ENCODE measurements at regions not wholly inside any gene's neighbourhood (a gene's known extent, or its start where the extent isn't known, plus 50 kb on each side); places are given as distances from the start of the nearest gene placed in this dataset.

DNA sequence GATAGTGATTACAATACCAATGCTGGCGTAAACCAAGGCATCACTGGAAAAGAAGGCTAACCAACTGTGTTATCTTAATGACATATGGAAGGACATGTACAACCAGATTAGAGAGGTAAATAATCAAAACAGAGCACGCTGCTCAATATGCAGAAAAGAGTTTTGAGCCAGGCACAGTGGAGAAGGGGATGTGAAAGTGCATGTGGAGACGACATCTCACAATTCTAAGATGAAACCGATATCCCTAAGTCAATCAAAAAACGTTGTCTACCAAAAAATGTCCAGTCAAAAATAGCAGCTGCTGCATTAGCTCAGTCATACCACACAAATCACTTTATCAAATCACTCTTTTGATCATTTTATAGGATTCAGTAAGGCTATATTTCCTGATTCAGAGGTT lies 116.3 kb upstream of the OLIG2 start:
- CTCF ChIA-PET: interaction anchor here (0.7 to 1.7 kb wide), 3 partner anchors 31 to 288 kb away, joined by 3 to 4 read pairs (median 3); no protein-coding TSS in a partner anchor
- H3K9me3 ChIP-seq (ENCODE audit: control insufficient read depth, insufficient read depth, low read length): no peaks in the 10 kb centered on the region

DNA sequence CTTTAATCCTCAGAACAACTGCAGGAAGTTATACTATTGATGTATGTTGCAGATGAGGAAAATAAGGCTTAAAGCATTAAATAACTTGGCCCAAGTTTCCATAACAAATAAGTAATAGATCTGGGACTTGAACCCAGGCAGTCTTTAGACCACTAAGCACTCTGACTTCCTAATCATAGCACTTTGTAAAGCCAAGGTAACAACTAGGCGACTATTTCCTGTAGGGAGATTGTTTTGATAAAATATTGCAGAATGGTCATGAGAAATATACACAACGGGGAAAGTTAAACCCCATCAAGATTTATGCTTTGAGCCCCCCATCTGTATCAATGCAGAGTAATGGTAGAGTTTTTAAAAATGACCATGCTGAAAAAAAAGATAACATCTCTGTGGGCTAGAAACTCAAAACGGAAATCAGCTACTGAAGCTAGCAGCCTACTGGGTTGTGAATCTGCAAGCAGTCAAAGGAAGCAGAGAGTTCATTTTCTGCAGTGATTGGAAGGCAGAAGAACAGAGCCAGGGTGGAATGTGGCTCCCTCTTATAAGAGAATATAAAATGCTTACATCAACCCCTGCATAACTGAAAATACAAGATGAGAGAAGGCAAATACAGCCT lies 111.2 kb upstream of the OLIG2 start:
- no peak overlapping the region for H3K4me3 ChIP-seq (ENCODE audit: low read depth, low read length)
- POLR2A ChIA-PET: no interaction called here
- H3K27me3 ChIP-seq (ENCODE audit: control insufficient read depth, insufficient read depth, low read length): no peaks in the 10 kb centered on the region
- TF ChIP-seq, protein P1, sequence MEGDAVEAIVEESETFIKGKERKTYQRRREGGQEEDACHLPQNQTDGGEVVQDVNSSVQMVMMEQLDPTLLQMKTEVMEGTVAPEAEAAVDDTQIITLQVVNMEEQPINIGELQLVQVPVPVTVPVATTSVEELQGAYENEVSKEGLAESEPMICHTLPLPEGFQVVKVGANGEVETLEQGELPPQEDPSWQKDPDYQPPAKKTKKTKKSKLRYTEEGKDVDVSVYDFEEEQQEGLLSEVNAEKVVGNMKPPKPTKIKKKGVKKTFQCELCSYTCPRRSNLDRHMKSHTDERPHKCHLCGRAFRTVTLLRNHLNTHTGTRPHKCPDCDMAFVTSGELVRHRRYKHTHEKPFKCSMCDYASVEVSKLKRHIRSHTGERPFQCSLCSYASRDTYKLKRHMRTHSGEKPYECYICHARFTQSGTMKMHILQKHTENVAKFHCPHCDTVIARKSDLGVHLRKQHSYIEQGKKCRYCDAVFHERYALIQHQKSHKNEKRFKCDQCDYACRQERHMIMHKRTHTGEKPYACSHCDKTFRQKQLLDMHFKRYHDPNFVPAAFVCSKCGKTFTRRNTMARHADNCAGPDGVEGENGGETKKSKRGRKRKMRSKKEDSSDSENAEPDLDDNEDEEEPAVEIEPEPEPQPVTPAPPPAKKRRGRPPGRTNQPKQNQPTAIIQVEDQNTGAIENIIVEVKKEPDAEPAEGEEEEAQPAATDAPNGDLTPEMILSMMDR (IDR thresholded peaks at IDR 0.05; ENCODE audit: low read depth, low read length): no peak
- H3K27ac ChIP-seq (ENCODE audit: low read depth, low read length): no peak overlapping the region
- DNase-seq (ENCODE audit: low read depth, low spot score): no peak
- CTCF ChIA-PET: no interaction called here
- H3K9me3 ChIP-seq (ENCODE audit: control insufficient read depth, insufficient read depth, low read length): no peaks in the 10 kb centered on the region; the same call in 1 of the 2 replicates

More for the DNA sequence above, 116.3 kb upstream of the OLIG2 start:
- H3K4me3 ChIP-seq (ENCODE audit: low read depth, low read length): no peak overlapping the region
- peaks cover 5% of the 10 kb centered on the region for H3K27me3 ChIP-seq (ENCODE audit: control insufficient read depth, insufficient read depth, low read length)
- TF ChIP-seq, protein P1 (IDR thresholded peaks at IDR 0.05; ENCODE audit: low read depth, low read length): no peak
- no peak overlapping the region for H3K27ac ChIP-seq (ENCODE audit: low read depth, low read length)
- DNase-seq (ENCODE audit: low read depth, low spot score): no peak
- POLR2A ChIA-PET: no interaction called here

DNA sequence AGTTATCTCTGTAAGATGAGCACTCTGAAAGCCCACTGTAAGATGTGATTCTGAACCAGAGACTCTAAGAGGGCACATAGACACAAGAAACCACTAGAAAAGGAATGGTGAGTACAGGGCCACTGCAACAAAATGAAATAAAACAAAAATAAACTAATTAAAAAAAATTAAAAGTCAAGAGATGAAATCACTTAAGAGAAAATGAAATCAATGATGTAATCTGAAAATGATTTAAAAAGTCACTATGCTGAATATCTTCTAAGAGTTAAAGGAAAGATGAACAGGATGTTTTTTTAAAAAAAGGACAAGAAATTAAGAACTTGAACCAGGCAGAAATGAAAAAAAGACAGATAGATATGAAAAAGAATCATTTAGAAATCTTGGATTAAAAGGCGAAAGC lies 110.6 kb upstream of the OLIG2 start:
- Histone ChIP-seq H3K27ac (ENCODE audit: low read depth, low read length) (no peak overlapping the region), H3K27me3 (ENCODE audit: control insufficient read depth, insufficient read depth, low read length) (no peaks in the 10 kb centered on the region), H3K4me3 (ENCODE audit: low read depth, low read length) (no peak overlapping the region), H3K9me3 (ENCODE audit: control insufficient read depth, insufficient read depth, low read length) (no peaks in the 10 kb centered on the region; the same call in 1 of the 2 replicates)
- POLR2A ChIA-PET: no interaction called here
- no peak for DNase-seq (ENCODE audit: low read depth, low spot score)
- TF ChIP-seq, protein P1 (IDR thresholded peaks at IDR 0.05; ENCODE audit: low read depth, low read length): no peak
- CTCF ChIA-PET: no interaction called here

DNA sequence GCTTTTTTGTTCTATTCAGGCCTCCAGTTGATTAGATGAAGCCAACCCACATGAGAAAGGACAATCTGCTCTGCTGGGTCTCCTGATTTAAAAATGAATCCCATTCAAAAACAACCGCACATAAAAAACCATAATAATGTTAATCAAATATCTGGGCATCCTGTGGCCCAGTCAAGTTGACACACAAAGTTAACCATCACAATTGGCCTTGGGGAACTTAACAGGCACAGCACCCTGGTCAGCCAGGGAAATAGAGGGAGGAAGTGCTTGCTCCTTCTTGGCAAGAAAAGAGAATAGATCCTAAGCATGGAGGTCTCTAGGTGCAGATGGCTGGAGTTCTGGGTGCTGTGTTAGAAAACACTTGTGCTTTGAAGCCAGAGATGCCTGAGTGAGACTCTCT lies 109.6 kb upstream of the OLIG2 start:
- POLR2A ChIA-PET: no interaction called here
- H3K9me3 ChIP-seq (ENCODE audit: control insufficient read depth, insufficient read depth, low read length): no peaks in the 10 kb centered on the region; the same call in 1 of the 2 replicates
- TF ChIP-seq, protein P1 (IDR thresholded peaks at IDR 0.05; ENCODE audit: low read depth, low read length): no peak
- no peak overlapping the region for H3K4me3 ChIP-seq (ENCODE audit: low read depth, low read length)
- H3K27ac ChIP-seq (ENCODE audit: low read depth, low read length): no peak overlapping the region
- CTCF ChIA-PET: interaction anchor here (0.6 kb wide), 1 partner anchor 80 kb away, joined by 3 read pairs; no protein-coding TSS in a partner anchor
- H3K27me3 ChIP-seq (ENCODE audit: control insufficient read depth, insufficient read depth, low read length): no peaks in the 10 kb centered on the region
- no peak for DNase-seq (ENCODE audit: low read depth, low spot score)

DNA sequence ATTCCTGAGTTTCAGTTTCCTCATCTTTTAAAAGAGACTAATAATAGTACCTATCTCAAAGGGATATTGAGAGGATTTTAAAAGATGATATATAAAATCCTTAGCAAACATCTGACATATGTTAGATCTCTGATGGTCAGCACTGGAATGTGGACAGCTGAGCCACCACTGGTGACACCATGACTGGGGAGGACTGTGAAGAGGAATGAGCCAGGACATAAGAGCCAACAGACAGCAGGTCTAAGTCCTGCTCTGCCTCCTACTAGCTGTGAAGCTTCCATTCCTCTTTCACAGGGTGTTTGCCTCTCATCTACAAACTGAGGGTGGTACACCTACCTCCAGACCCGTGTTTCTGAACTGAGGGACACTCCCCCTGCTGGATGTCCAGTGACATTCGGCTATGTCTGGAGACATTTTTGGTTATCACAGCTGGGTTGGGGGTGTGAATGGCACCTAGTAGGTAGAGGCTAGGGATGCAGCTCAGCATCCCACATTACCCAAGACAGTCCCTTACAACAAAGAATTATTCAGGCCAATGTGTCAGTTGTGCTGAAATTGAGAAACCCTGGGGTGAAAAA lies 109.1 kb upstream of the OLIG2 start:
- Histone ChIP-seq H3K4me3 (ENCODE audit: low read depth, low read length) (no peak overlapping the region), H3K27me3 (ENCODE audit: control insufficient read depth, insufficient read depth, low read length) (no peaks in the 10 kb centered on the region), H3K27ac (ENCODE audit: low read depth, low read length) (no peak overlapping the region), H3K9me3 (ENCODE audit: control insufficient read depth, insufficient read depth, low read length) (no peaks in the 10 kb centered on the region; the same call in 1 of the 2 replicates)
- ChIA-PET CTCF (interaction anchor here (0.6 to 1.1 kb wide), 2 partner anchors 23 to 81 kb away, joined by 3 read pairs; no protein-coding TSS in a partner anchor), POLR2A (no interaction called here)
- TF ChIP-seq, protein P1 (IDR thresholded peaks at IDR 0.05; ENCODE audit: low read depth, low read length): peak; percentile 33; the same call in 1 of the 2 replicates
- DNase-seq (ENCODE audit: low read depth, low spot score): no peak
